ENCODE measurements at regions not wholly inside any gene's neighbourhood (a gene's known extent, or its start where the extent isn't known, plus 50 kb on each side); places are given as distances from the start of the nearest gene placed in this dataset.

- Mint-ChIP-seq H3K36me3 (ENCODE audit: low read depth) (no peaks in the 10 kb centered on the region), H3K27me3 (peaks cover 49% of the 10 kb centered on the region), H3K27ac (no peak overlapping the region), H3K9me3 (no peaks in the 10 kb centered on the region), H3K4me1 (peaks cover 48% of the 10 kb centered on the region), H3K4me3 (no peak overlapping the region)
- CTCF ChIA-PET: no interaction called here
- no peak for DNase-seq
- POLR2A ChIA-PET: interaction anchor here (1.5 kb wide), 1 partner anchor 9 kb away, joined by 5 read pairs; no protein-coding TSS in a partner anchor
These were observed 119.8 kb upstream of the SLC25A33 start for GRCh38 chr1:9419369-9420041.

- ChIA-PET POLR2A (interaction anchor here (1.0 to 1.3 kb wide), 2 partner anchors 8 to 137 kb away, joined by 3 to 5 read pairs; no protein-coding TSS in a partner anchor), CTCF (interaction anchor here (0.7 to 2.0 kb wide), 6 partner anchors 8 to 132 kb away, joined by 3 to 8 read pairs (median 4); no protein-coding TSS in a partner anchor)
- Mint-ChIP-seq H3K9me3 (no peaks in the 10 kb centered on the region), H3K4me1 (peaks cover 60% of the 10 kb centered on the region), H3K36me3 (ENCODE audit: low read depth) (no peaks in the 10 kb centered on the region), H3K27ac (no peak overlapping the region), H3K4me3 (no peak overlapping the region), H3K27me3 (peaks cover 52% of the 10 kb centered on the region)
- no peak for DNase-seq
These were observed 118.3 kb upstream of the SLC25A33 start for GRCh38 chr1:9420835-9421532.

GRCh38 chr1:9421533-9421873 is 117.8 kb upstream of the SLC25A33 start:
- H3K27ac Mint-ChIP-seq: no peak overlapping the region
- ChIA-PET POLR2A (interaction anchor here (1.0 to 1.3 kb wide), 2 partner anchors 8 to 138 kb away, joined by 3 to 5 read pairs; no protein-coding TSS in a partner anchor), CTCF (interaction anchor here (1.1 to 2.0 kb wide), 3 partner anchors 9 to 132 kb away, joined by 3 to 8 read pairs (median 6); no protein-coding TSS in a partner anchor)
- no peaks in the 10 kb centered on the region for H3K36me3 Mint-ChIP-seq (ENCODE audit: low read depth)
- no peak for DNase-seq
- H3K27me3 Mint-ChIP-seq: peaks cover 53% of the 10 kb centered on the region
- H3K4me3 Mint-ChIP-seq: no peak overlapping the region
- H3K4me1 Mint-ChIP-seq: peaks cover 61% of the 10 kb centered on the region
- H3K9me3 Mint-ChIP-seq: no peaks in the 10 kb centered on the region

GRCh38 chr1:9422321-9422720 is 116.9 kb upstream of the SLC25A33 start:
- no peak overlapping the region for H3K4me3 Mint-ChIP-seq
- DNase-seq: no peak
- H3K9me3 Mint-ChIP-seq: no peaks in the 10 kb centered on the region
- peaks cover 48% of the 10 kb centered on the region for H3K27me3 Mint-ChIP-seq
- POLR2A ChIA-PET: interaction anchor here (1.7 to 2.7 kb wide), 2 partner anchors 9 to 12 kb away, joined by 4 to 11 read pairs; no protein-coding TSS in a partner anchor
- CTCF ChIA-PET: interaction anchor here (2.0 kb wide), 1 partner anchor 33 kb away, joined by 6 read pairs; no protein-coding TSS in a partner anchor
- H3K36me3 Mint-ChIP-seq (ENCODE audit: low read depth): no peaks in the 10 kb centered on the region
- H3K4me1 Mint-ChIP-seq: peaks cover 59% of the 10 kb centered on the region
- no peak overlapping the region for H3K27ac Mint-ChIP-seq

- Mint-ChIP-seq H3K27ac (no peak overlapping the region), H3K9me3 (no peaks in the 10 kb centered on the region), H3K27me3 (peaks cover 46% of the 10 kb centered on the region), H3K4me1 (peaks cover 56% of the 10 kb centered on the region), H3K36me3 (ENCODE audit: low read depth) (no peaks in the 10 kb centered on the region), H3K4me3 (no peak overlapping the region)
- CTCF ChIA-PET: no interaction called here
- POLR2A ChIA-PET: interaction anchor here (1.7 to 2.7 kb wide), 2 partner anchors 9 to 13 kb away, joined by 4 to 11 read pairs; no protein-coding TSS in a partner anchor
- DNase-seq: no peak
These were observed 116.3 kb upstream of the SLC25A33 start for GRCh38 chr1:9422911-9423505.

GRCh38 chr1:9424261-9424660 is 115.0 kb upstream of the SLC25A33 start:
- Mint-ChIP-seq H3K27me3 (peaks cover 45% of the 10 kb centered on the region), H3K27ac (no peak overlapping the region), H3K4me1 (peaks cover 60% of the 10 kb centered on the region), H3K36me3 (ENCODE audit: low read depth) (peaks cover 2% of the 10 kb centered on the region), H3K9me3 (no peaks in the 10 kb centered on the region), H3K4me3 (no peak overlapping the region)
- POLR2A ChIA-PET: interaction anchor here (1.7 to 2.7 kb wide), 2 partner anchors 11 to 14 kb away, joined by 4 to 11 read pairs; no protein-coding TSS in a partner anchor
- CTCF ChIA-PET: interaction anchor here (1.0 to 1.6 kb wide), 2 partner anchors 11 to 157 kb away, joined by 3 to 6 read pairs; no protein-coding TSS in a partner anchor
- no peak for DNase-seq

- H3K9me3 Mint-ChIP-seq: no peaks in the 10 kb centered on the region
- peaks cover 60% of the 10 kb centered on the region for H3K4me1 Mint-ChIP-seq
- H3K4me3 Mint-ChIP-seq: peak overlapping the region; percentile 5
- peaks cover 2% of the 10 kb centered on the region for H3K36me3 Mint-ChIP-seq (ENCODE audit: low read depth)
- DNase-seq: no peak
- H3K27ac Mint-ChIP-seq: peak overlapping the region; percentile 38
- H3K27me3 Mint-ChIP-seq: peaks cover 41% of the 10 kb centered on the region
- ChIA-PET CTCF (interaction anchor here (0.7 to 1.6 kb wide), 5 partner anchors 13 to 136 kb away, joined by 3 to 6 read pairs (median 3); no protein-coding TSS in a partner anchor), POLR2A (interaction anchor here (0.8 to 2.8 kb wide), 10 partner anchors 9 to 347 kb away, joined by 3 to 30 read pairs (median 3); no protein-coding TSS in a partner anchor)
These were observed 113.4 kb upstream of the SLC25A33 start for GRCh38 chr1:9425859-9426258.

- POLR2A ChIA-PET: interaction anchor here (0.8 to 2.8 kb wide), 14 partner anchors 9 to 348 kb away, joined by 3 to 30 read pairs (median 3); partner anchors contain the start of gene H6PD
- peaks cover 55% of the 10 kb centered on the region for H3K4me1 Mint-ChIP-seq
These were observed 113.0 kb upstream of the SLC25A33 start for GRCh38 chr1:9426291-9426711.

GRCh38 chr1:9427388-9427787 is 111.9 kb upstream of the SLC25A33 start:
- no peak for DNase-seq
- Mint-ChIP-seq H3K27me3 (peaks cover 27% of the 10 kb centered on the region), H3K4me3 (no peak overlapping the region), H3K4me1 (peaks cover 51% of the 10 kb centered on the region), H3K27ac (no peak overlapping the region), H3K36me3 (ENCODE audit: low read depth) (peaks cover 2% of the 10 kb centered on the region), H3K9me3 (no peaks in the 10 kb centered on the region)
- CTCF ChIA-PET: interaction anchor here (0.7 to 1.3 kb wide), 2 partner anchors 137 to 138 kb away, joined by 3 read pairs; no protein-coding TSS in a partner anchor
- POLR2A ChIA-PET: interaction anchor here (0.7 to 2.8 kb wide), 7 partner anchors 10 to 201 kb away, joined by 3 to 30 read pairs (median 5); partner anchors contain the start of gene H6PD

More at GRCh38 chr1:9426291-9426711, 113.0 kb upstream of the SLC25A33 start:
- CTCF ChIA-PET: interaction anchor here (0.7 to 1.6 kb wide), 4 partner anchors 13 to 136 kb away, joined by 3 to 4 read pairs (median 3); no protein-coding TSS in a partner anchor
- Mint-ChIP-seq H3K9me3 (no peaks in the 10 kb centered on the region), H3K27ac (peak overlapping the region; percentile 38), H3K36me3 (ENCODE audit: low read depth) (peaks cover 2% of the 10 kb centered on the region), H3K27me3 (peaks cover 38% of the 10 kb centered on the region), H3K4me3 (peak overlapping the region; percentile 5)
- DNase-seq: peak; percentile 89

GRCh38 chr1:9428601-9429341 is 110.5 kb upstream of the SLC25A33 start:
- ChIA-PET POLR2A (interaction anchor here (1.0 to 2.2 kb wide), 4 partner anchors 10 to 144 kb away, joined by 4 to 11 read pairs (median 4); no protein-coding TSS in a partner anchor), CTCF (interaction anchor here (1.2 to 2.0 kb wide), 3 partner anchors 11 to 27 kb away, joined by 3 to 5 read pairs (median 4); no protein-coding TSS in a partner anchor)
- H3K36me3 Mint-ChIP-seq (ENCODE audit: low read depth): peaks cover 2% of the 10 kb centered on the region
- peaks cover 51% of the 10 kb centered on the region for H3K4me1 Mint-ChIP-seq
- no peaks in the 10 kb centered on the region for H3K9me3 Mint-ChIP-seq
- H3K4me3 Mint-ChIP-seq: peak overlapping the region; percentile 93
- H3K27me3 Mint-ChIP-seq: peaks cover 15% of the 10 kb centered on the region
- H3K27ac Mint-ChIP-seq: peak overlapping the region; percentile 85
- peak; percentile 100 for DNase-seq

GRCh38 chr1:9429342-9429711 is 109.9 kb upstream of the SLC25A33 start:
- Mint-ChIP-seq H3K27ac (peak overlapping the region; percentile 85), H3K36me3 (ENCODE audit: low read depth) (peaks cover 2% of the 10 kb centered on the region), H3K27me3 (peaks cover 9% of the 10 kb centered on the region), H3K4me3 (peak overlapping the region; percentile 93), H3K9me3 (no peaks in the 10 kb centered on the region), H3K4me1 (peaks cover 51% of the 10 kb centered on the region)
- DNase-seq: no peak
- CTCF ChIA-PET: interaction anchor here (1.2 to 2.0 kb wide), 3 partner anchors 12 to 26 kb away, joined by 3 to 5 read pairs (median 4); no protein-coding TSS in a partner anchor
- POLR2A ChIA-PET: interaction anchor here (0.7 to 2.2 kb wide), 4 partner anchors 12 to 154 kb away, joined by 3 to 11 read pairs (median 4); no protein-coding TSS in a partner anchor

Measured in activated CD4-positive, alpha-beta memory T cell treated with anti-CD3 and anti-CD28 coated beads, Interleukin-2, amount 10 ng/mL, durations not matched to agents 7 days and 5 days (primary cell).